ENCODE measurements at regions not wholly inside any gene's neighbourhood (a gene's known extent, or its start where the extent isn't known, plus 50 kb on each side); places are given as distances from the start of the nearest gene placed in this dataset.

- no peaks in the 10 kb centered on the region for H3K36me3 ChIP-seq (replicated peaks in 1 of 2)
- TF ChIP-seq POLR2A (IDR thresholded peaks at IDR 0.05): no peak
- no peak for TF ChIP-seq CTCF (IDR thresholded peaks at IDR 0.05)
- intact Hi-C loops (cut with DNase I): no loop called here
- no peaks in the 10 kb centered on the region for H3K4me1 ChIP-seq (replicated peaks in 1 of 2)
- H3K27ac ChIP-seq: no peak overlapping the region
- no peaks in the 10 kb centered on the region for H3K27me3 ChIP-seq
- no peaks in the 10 kb centered on the region for H3K9me3 ChIP-seq (replicated peaks in 1 of 3)
- WGBS, 4 donors: 47 to 54% (median 51%) methylated on average over 6 of the region's 6 CpGs
- H3K4me3 ChIP-seq: no peak overlapping the region
- DNase-seq: no peak
These were observed 214.3 kb upstream of the PPARGC1A start for GRCh38 chr4:24104158-24104565.

- Histone ChIP-seq H3K4me3 (no peak overlapping the region), H3K27ac (no peak overlapping the region), H3K36me3 (replicated peaks in 1 of 2) (no peaks in the 10 kb centered on the region), H3K4me1 (replicated peaks in 1 of 2) (no peaks in the 10 kb centered on the region), H3K9me3 (replicated peaks in 1 of 3) (no peaks in the 10 kb centered on the region), H3K27me3 (no peaks in the 10 kb centered on the region)
- DNase-seq: no peak
- no peak for TF ChIP-seq POLR2A (IDR thresholded peaks at IDR 0.05)
- no peak for TF ChIP-seq CTCF (IDR thresholded peaks at IDR 0.05)
- WGBS, 4 donors: 43 to 53% (median 48%) methylated on average over 15 of the region's 15 CpGs
- intact Hi-C loops (cut with DNase I): no loop called here
These were observed 213.7 kb upstream of the PPARGC1A start for GRCh38 chr4:24103434-24104157.

- H3K4me3 ChIP-seq: no peak overlapping the region
- H3K36me3 ChIP-seq (replicated peaks in 1 of 2): no peaks in the 10 kb centered on the region
- WGBS, 4 donors: 75 to 86% (median 86%) methylated on average over 4 of the region's 4 CpGs
- intact Hi-C loops (cut with DNase I): no loop called here
- no peaks in the 10 kb centered on the region for H3K27me3 ChIP-seq
- TF ChIP-seq POLR2A (IDR thresholded peaks at IDR 0.05) (no peak), CTCF (IDR thresholded peaks at IDR 0.05) (no peak)
- DNase-seq: no peak
- H3K9me3 ChIP-seq (replicated peaks in 1 of 3): no peaks in the 10 kb centered on the region
- H3K4me1 ChIP-seq (replicated peaks in 1 of 2): no peaks in the 10 kb centered on the region
- H3K27ac ChIP-seq: no peak overlapping the region
These were observed 212.8 kb upstream of the PPARGC1A start for GRCh38 chr4:24102621-24103020.

GRCh38 chr4:24096603-24097002 is 206.8 kb upstream of the PPARGC1A start:
- no peak for DNase-seq
- 59 to 68% (median 63%) methylated on average over 2 of the region's 2 CpGs for WGBS, 4 donors
- Histone ChIP-seq H3K36me3 (replicated peaks in 1 of 2) (no peaks in the 10 kb centered on the region), H3K9me3 (replicated peaks in 1 of 3) (no peaks in the 10 kb centered on the region), H3K27ac (no peak overlapping the region), H3K4me3 (no peak overlapping the region), H3K4me1 (replicated peaks in 1 of 2) (no peaks in the 10 kb centered on the region), H3K27me3 (no peaks in the 10 kb centered on the region)
- intact Hi-C loops (cut with DNase I): no loop called here
- TF ChIP-seq POLR2A (IDR thresholded peaks at IDR 0.05) (no peak), CTCF (IDR thresholded peaks at IDR 0.05) (no peak)
